WTC11 (cell line): ENCODE measurements at regions not wholly inside any gene's neighbourhood (a gene's known extent, or its start where the extent isn't known, plus 50 kb on each side); places are given as distances from the start of the nearest gene placed in this dataset.
"Not testable (repeated sequence)": the region's sequence is repeated elsewhere in the genome, so short reads cannot be mapped to it uniquely, and the experiment has no call there.

ENCODE experiments used
- ATAC-seq: fragments of 200-7000 bp; cut with Tn5 transposase; 2 replicates; pipeline ENCODE4 v1.10.0; 2021; ENCODE audit warnings: mild to moderate bottlenecking, moderate library complexity
- CTCF ChIA-PET: fragments of 300-600 bp; sonication (Branson Sonifier 250); formaldehyde crosslinking; loops from one replicate; lab custom pipeline; 2021; ENCODE audit warnings: antibody characterized with exemption; lab: Charles Lee
- POLR2A ChIA-PET: fragments of 350-600 bp; sonication (Branson Sonifier 250); formaldehyde crosslinking; loops from one replicate; lab custom pipeline; 2021; ENCODE audit warnings: antibody characterized with exemption; lab: Charles Lee
- DNase-seq: peaks from one replicate; pipeline ENCODE4 v3.0.0; 2021; ENCODE audit warnings: low spot score
- H3K27ac Mint-ChIP-seq: 2 replicates; pipeline ENCODE4 v1.8.0; 2021; ENCODE audit warnings: mixed read lengths
- H3K27me3 Mint-ChIP-seq: 2 replicates; pipeline ENCODE4 v1.8.0; 2021; ENCODE audit warnings: low read depth, mild to moderate bottlenecking, moderate library complexity, mixed read lengths
- H3K36me3 Mint-ChIP-seq: 2 replicates; pipeline ENCODE4 v1.8.0; 2021; ENCODE audit warnings: mixed read lengths
- H3K4me1 Mint-ChIP-seq: 2 replicates; pipeline ENCODE4 v1.8.0; 2022; ENCODE audit warnings: mixed read lengths
- H3K4me3 Mint-ChIP-seq: 2 replicates; pipeline ENCODE4 v1.8.0; 2021; ENCODE audit warnings: mild to moderate bottlenecking, moderate library complexity, mixed read lengths
- H3K9me3 Mint-ChIP-seq: 2 replicates; pipeline ENCODE4 v1.8.0; 2021; ENCODE audit warnings: mixed read lengths
- ATF3 ChIP-seq: sonication (generic); formaldehyde crosslinking; conservative IDR thresholded peaks from 2 replicates; pipeline ENCODE4 v1.8.1; 2022; ENCODE audit warnings: mild to moderate bottlenecking, missing genetic modification reagents
- CBFB ChIP-seq: sonication (generic); formaldehyde crosslinking; IDR thresholded peaks from 2 replicates; pipeline ENCODE4 v1.8.1; 2022; ENCODE audit warnings: mild to moderate bottlenecking, low read depth, missing genetic modification reagents
- CREB1 ChIP-seq: sonication (generic); formaldehyde crosslinking; IDR thresholded peaks from 2 replicates; pipeline ENCODE4 v1.8.0; 2023; ENCODE audit warnings: mild to moderate bottlenecking, missing genetic modification reagents
- CREM ChIP-seq: sonication (generic); formaldehyde crosslinking; IDR thresholded peaks from 2 replicates; pipeline ENCODE4 v1.8.1; 2022; ENCODE audit warnings: mild to moderate bottlenecking, missing genetic modification reagents, moderate library complexity
- GABPB1 ChIP-seq: sonication (generic); formaldehyde crosslinking; IDR thresholded peaks from 2 replicates; pipeline ENCODE4 v1.8.1; 2023; ENCODE audit warnings: mild to moderate bottlenecking, missing genetic modification reagents
- IRF2 ChIP-seq: sonication (generic); formaldehyde crosslinking; IDR thresholded peaks from 2 replicates; pipeline ENCODE4 v1.8.0; 2022; ENCODE audit warnings: low read depth, missing genetic modification reagents, borderline replicate concordance
- JAZF1 ChIP-seq: fragments of 250-450 bp; sonication (Bioruptor Pico); IDR thresholded peaks from 2 replicates; pipeline ENCODE4 v1.9.0; 2021; ENCODE audit warnings: moderate library complexity, mild to moderate bottlenecking, inconsistent platforms
- JUN ChIP-seq: sonication (generic); formaldehyde crosslinking; IDR thresholded peaks from 2 replicates; pipeline ENCODE4 v1.8.0; 2023; ENCODE audit warnings: mild to moderate bottlenecking, missing genetic modification reagents
- KAT7 ChIP-seq: sonication (generic); formaldehyde crosslinking; IDR thresholded peaks from 2 replicates; pipeline ENCODE4 v1.8.1; 2023; ENCODE audit warnings: missing genetic modification reagents, mild to moderate bottlenecking, borderline replicate concordance
- MYBL2 ChIP-seq: sonication (generic); formaldehyde crosslinking; IDR thresholded peaks from 2 replicates; pipeline ENCODE4 v1.8.1; 2023; ENCODE audit warnings: mild to moderate bottlenecking, moderate library complexity, missing genetic modification reagents
- NFE2L1 ChIP-seq: sonication (generic); formaldehyde crosslinking; IDR thresholded peaks from 2 replicates; pipeline ENCODE4 v1.8.1; 2023; ENCODE audit warnings: missing genetic modification reagents
- NFYB ChIP-seq: sonication (generic); formaldehyde crosslinking; conservative IDR thresholded peaks from 2 replicates; pipeline ENCODE4 v1.8.0; 2022; ENCODE audit warnings: low read depth, missing genetic modification reagents
- NR2C2 ChIP-seq: sonication (generic); formaldehyde crosslinking; IDR thresholded peaks from 2 replicates; pipeline ENCODE4 v1.8.0; 2022; ENCODE audit warnings: mild to moderate bottlenecking, missing genetic modification reagents
- NR3C1 ChIP-seq: sonication (generic); formaldehyde crosslinking; conservative IDR thresholded peaks from 2 replicates; pipeline ENCODE4 v1.8.1; 2023; ENCODE audit warnings: low read depth, mild to moderate bottlenecking, missing genetic modification reagents
- PRDM15 ChIP-seq: sonication (generic); formaldehyde crosslinking; IDR thresholded peaks from 2 replicates; pipeline ENCODE4 v1.8.0; 2022; ENCODE audit warnings: missing genetic modification reagents
- SOX15 ChIP-seq: fragments of 250-450 bp; sonication (Bioruptor Pico); IDR thresholded peaks from 2 replicates; pipeline ENCODE4 v1.9.0; 2021; ENCODE audit warnings: mild to moderate bottlenecking
- STAT6 ChIP-seq: sonication (generic); formaldehyde crosslinking; conservative IDR thresholded peaks from 2 replicates; pipeline ENCODE4 v1.8.1; 2023; ENCODE audit warnings: mild to moderate bottlenecking, low read depth, missing genetic modification reagents, moderate library complexity
- TP53 ChIP-seq: sonication (generic); formaldehyde crosslinking; IDR thresholded peaks from 2 replicates; pipeline ENCODE4 v1.8.1; 2023; ENCODE audit warnings: mild to moderate bottlenecking, missing genetic modification reagents
- ZBTB21 ChIP-seq: sonication (generic); formaldehyde crosslinking; IDR thresholded peaks from 2 replicates; pipeline ENCODE4 v1.8.1; 2023; ENCODE audit warnings: mild to moderate bottlenecking, missing genetic modification reagents, borderline replicate concordance
- ZMAT4 ChIP-seq: fragments of 250-450 bp; sonication (Bioruptor Pico); IDR thresholded peaks from 2 replicates; pipeline ENCODE4 v1.9.0; 2021; ENCODE audit warnings: mild to moderate bottlenecking
- ZNF138 ChIP-seq: sonication (generic); formaldehyde crosslinking; conservative IDR thresholded peaks from 2 replicates; pipeline ENCODE4 v1.8.1; 2022; ENCODE audit warnings: mild to moderate bottlenecking, moderate library complexity, missing genetic modification reagents
- ZNF263 ChIP-seq: sonication (generic); formaldehyde crosslinking; IDR thresholded peaks from 2 replicates; pipeline ENCODE4 v1.8.1; 2022; ENCODE audit warnings: low read depth, mild to moderate bottlenecking, moderate library complexity, missing genetic modification reagents
- ZNF281 ChIP-seq: sonication (generic); formaldehyde crosslinking; IDR thresholded peaks from 2 replicates; pipeline ENCODE4 v1.8.0; 2023; ENCODE audit warnings: mild to moderate bottlenecking, missing genetic modification reagents
- ZNF317 ChIP-seq: sonication (generic); formaldehyde crosslinking; IDR thresholded peaks from 2 replicates; pipeline ENCODE4 v1.8.1; 2023; ENCODE audit warnings: low read depth, mild to moderate bottlenecking, moderate library complexity, missing genetic modification reagents, borderline replicate concordance
- ZNF396 ChIP-seq: fragments of 250-450 bp; sonication (Bioruptor Pico); IDR thresholded peaks from 2 replicates; pipeline ENCODE4 v1.8.0; 2021; ENCODE audit warnings: mild to moderate bottlenecking, moderate library complexity, borderline replicate concordance
- ZNF423 ChIP-seq: fragments of 250-450 bp; sonication (Bioruptor Pico); IDR thresholded peaks from 2 replicates; pipeline ENCODE4 v2.1.2; 2022; ENCODE audit warnings: mild to moderate bottlenecking, moderate library complexity

GRCh38 chr12:90794212-90794611 is 160.8 kb downstream of the CCER1 start:
- TF ChIP-seq NFE2L1 (CRISPR knock-in tag): no peak
- TF ChIP-seq ZBTB21 (CRISPR knock-in tag): no peak
- TF ChIP-seq NFYB (CRISPR knock-in tag): no peak
- TF ChIP-seq IRF2 (CRISPR knock-in tag): no peak
- no peak for TF ChIP-seq ZNF396
- no peak for TF ChIP-seq ZNF423 (CRISPR knock-in tag)
- no peak for TF ChIP-seq SOX15 (CRISPR knock-in tag)
- TF ChIP-seq ZNF317 (CRISPR knock-in tag): no peak
- no peak for TF ChIP-seq ZNF281
- TF ChIP-seq JUN (CRISPR knock-in tag): no peak
- TF ChIP-seq CREM (CRISPR knock-in tag): no peak
- TF ChIP-seq CBFB (CRISPR knock-in tag): no peak
- no peak for TF ChIP-seq PRDM15
- no peak for TF ChIP-seq TP53 (CRISPR knock-in tag)
- no peak for TF ChIP-seq JAZF1 (CRISPR knock-in tag)
- TF ChIP-seq CREB1 (CRISPR knock-in tag): no peak

GRCh38 chr12:90792718-90793117 is 162.3 kb downstream of the CCER1 start:
- ATAC-seq, CTCF ChIA-PET, DNase-seq, H3K4me3 Mint-ChIP-seq, H3K27ac Mint-ChIP-seq, H3K36me3 Mint-ChIP-seq, H3K27me3 Mint-ChIP-seq, POLR2A ChIA-PET, H3K4me1 Mint-ChIP-seq: not testable (repeated sequence)
- H3K9me3 Mint-ChIP-seq: peaks cover 11% of the 10 kb centered on the region

More at GRCh38 chr12:90794212-90794611, 160.8 kb downstream of the CCER1 start:
- ChIA-PET CTCF (no interaction called here), POLR2A (no interaction called here)
- ATAC-seq: no peak
- DNase-seq: no peak
- Mint-ChIP-seq H3K9me3 (peaks cover 8% of the 10 kb centered on the region), H3K27me3 (no peaks in the 10 kb centered on the region), H3K4me1 (no peaks in the 10 kb centered on the region), H3K36me3 (no peaks in the 10 kb centered on the region), H3K27ac (no peak overlapping the region), H3K4me3 (no peak overlapping the region)

GRCh38 chr12:90791445-90791844 is 163.5 kb downstream of the CCER1 start:
- Mint-ChIP-seq H3K36me3 (no peaks in the 10 kb centered on the region), H3K27ac (no peak overlapping the region), H3K4me1 (no peaks in the 10 kb centered on the region), H3K27me3 (no peaks in the 10 kb centered on the region), H3K4me3 (no peak overlapping the region), H3K9me3 (peaks cover 15% of the 10 kb centered on the region)
- POLR2A ChIA-PET: no interaction called here
- ATAC-seq (no peak), DNase-seq (no peak)
- CTCF ChIA-PET: no interaction called here
- TF ChIP-seq ZNF263 (CRISPR knock-in tag) (no peak), ZMAT4 (no peak), GABPB1 (CRISPR knock-in tag) (no peak), ZNF138 (CRISPR knock-in tag) (no peak), KAT7 (CRISPR knock-in tag) (no peak), NR2C2 (CRISPR knock-in tag) (no peak), NR3C1 (CRISPR knock-in tag) (no peak), STAT6 (CRISPR knock-in tag) (no peak), ATF3 (no peak), MYBL2 (no peak), JAZF1 (CRISPR knock-in tag) (no peak)
